IPS DF 4.7 (cell line): ENCODE measurements at regions not wholly inside any gene's neighbourhood (a gene's known extent, or its start where the extent isn't known, plus 50 kb on each side); places are given as distances from the start of the nearest gene placed in this dataset.

ENCODE experiments used
- DNase-seq: peaks from one replicate; pipeline ENCODE4 v3.0.0-alpha.2; 2013; ENCODE audit warnings: low spot score; ENCODE audit errors: extremely low read depth

GRCh38 chr2:196389670-196390069 is 218.3 kb upstream of the STK17B start:
- DNase-seq: no peak

GRCh38 chr2:196390243-196391148 is 219.1 kb upstream of the STK17B start:
- no peak for DNase-seq

- no peak for DNase-seq
These were observed 219.7 kb upstream of the STK17B start for GRCh38 chr2:196391149-196391479.

GRCh38 chr2:196399096-196399495 is 227.7 kb upstream of the STK17B start:
- DNase-seq: no peak

- DNase-seq: no peak
These were observed 228.6 kb upstream of the STK17B start for GRCh38 chr2:196399722-196400691.

- no peak for DNase-seq
These were observed 232.1 kb upstream of the STK17B start for GRCh38 chr2:196403471-196403870.

- no peak for DNase-seq
These were observed 232.9 kb upstream of the STK17B start for GRCh38 chr2:196404276-196404675.

GRCh38 chr2:196407675-196408264 is 231.7 kb upstream of the CCDC150 start:
- DNase-seq: no peak

- no peak for DNase-seq
These were observed 230.1 kb upstream of the CCDC150 start for GRCh38 chr2:196409376-196409775.

GRCh38 chr2:196410008-196410407 is 229.5 kb upstream of the CCDC150 start:
- DNase-seq: no peak

GRCh38 chr2:196413821-196414274 is 225.7 kb upstream of the CCDC150 start:
- DNase-seq: no peak

GRCh38 chr2:196415384-196415783 is 224.1 kb upstream of the CCDC150 start:
- no peak for DNase-seq

GRCh38 chr2:196420143-196420542 is 219.4 kb upstream of the CCDC150 start:
- DNase-seq: no peak

GRCh38 chr2:196421880-196422279 is 217.6 kb upstream of the CCDC150 start:
- DNase-seq: no peak

GRCh38 chr2:196422361-196422760 is 217.2 kb upstream of the CCDC150 start:
- DNase-seq: no peak

- DNase-seq: no peak
These were observed 213.4 kb upstream of the CCDC150 start for GRCh38 chr2:196426122-196426521.

GRCh38 chr2:196427986-196428634 is 211.4 kb upstream of the CCDC150 start:
- DNase-seq: no peak

- DNase-seq: no peak
These were observed 208.4 kb upstream of the CCDC150 start for GRCh38 chr2:196431076-196431475.

GRCh38 chr2:196431957-196432356 is 207.6 kb upstream of the CCDC150 start:
- peak; percentile 44 for DNase-seq

- no peak for DNase-seq
These were observed 206.4 kb upstream of the CCDC150 start for GRCh38 chr2:196433116-196433515.

- no peak for DNase-seq
These were observed 205.3 kb upstream of the CCDC150 start for GRCh38 chr2:196434217-196434616.
